ENCODE measurements at regions not wholly inside any gene's neighbourhood (a gene's known extent, or its start where the extent isn't known, plus 50 kb on each side); places are given as distances from the start of the nearest gene placed in this dataset.

DNA sequence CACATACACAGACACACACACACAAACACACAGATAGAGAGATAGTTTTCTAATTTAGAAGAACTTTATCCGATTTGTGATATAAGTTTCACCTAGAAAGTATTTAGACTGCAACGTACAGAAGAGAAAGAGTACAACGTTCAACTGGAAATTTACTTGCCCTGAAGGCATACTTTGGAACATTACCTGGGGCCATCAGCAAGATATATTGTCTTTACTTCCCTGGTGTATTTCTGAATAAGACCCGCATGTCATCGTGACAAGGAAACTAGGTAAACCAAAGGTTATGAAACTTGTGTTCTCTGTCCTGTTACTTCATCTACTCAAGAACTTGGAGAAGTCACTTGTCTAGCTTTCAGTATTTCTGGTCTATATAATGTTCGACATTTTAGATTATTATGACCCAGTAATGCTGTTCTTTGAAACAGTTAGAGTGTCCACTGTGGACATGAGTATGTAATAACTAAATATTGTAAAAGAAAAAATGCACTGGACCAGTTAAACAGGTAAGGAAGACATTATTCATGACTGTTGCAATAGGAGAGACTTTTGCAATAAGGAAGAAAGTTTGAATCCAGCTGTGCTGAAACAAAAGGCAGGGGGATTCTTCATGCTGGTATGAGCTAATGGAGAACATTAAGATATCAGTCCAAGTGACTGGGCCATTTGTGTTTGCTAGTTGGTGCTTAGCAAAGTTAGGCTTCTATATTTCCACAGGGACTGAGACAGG lies 1791.1 kb downstream of the MAT2B start:
- in situ Hi-C loops (cut with MboI; ENCODE audit: low sequenced_read_pairs), result no loop called here

DNA sequence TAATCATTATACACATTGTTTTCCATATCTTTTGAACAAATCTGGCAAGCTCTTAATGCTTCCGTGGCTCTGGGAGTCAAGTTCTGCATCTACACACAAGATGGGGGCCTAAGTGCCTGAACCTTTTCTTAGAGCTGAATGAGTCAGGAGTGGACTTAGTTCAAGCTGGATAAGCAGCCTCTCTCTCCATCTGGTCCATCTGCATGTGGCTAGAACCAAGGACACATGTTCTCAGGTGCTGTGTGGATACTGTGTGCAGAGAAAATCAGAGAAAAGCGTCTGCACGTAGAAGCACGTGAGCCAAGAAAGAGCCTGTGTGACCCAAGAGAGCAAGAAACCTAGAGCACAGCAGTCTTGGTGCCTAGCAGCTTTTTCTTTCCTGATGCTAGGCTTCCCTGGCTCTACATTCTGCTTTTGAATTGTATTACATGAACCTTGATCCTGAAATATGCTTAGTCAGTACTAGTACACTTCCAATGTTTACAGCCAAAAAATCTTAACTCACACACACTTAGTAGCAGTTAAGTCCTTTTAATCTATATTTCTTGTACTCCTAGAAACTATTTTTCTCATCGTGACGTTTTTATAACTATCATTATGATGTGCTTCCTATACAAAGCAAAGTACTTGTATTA lies 1798.9 kb downstream of the MAT2B start:
- in situ Hi-C loops (cut with MboI; ENCODE audit: low sequenced_read_pairs), result no loop called here

DNA sequence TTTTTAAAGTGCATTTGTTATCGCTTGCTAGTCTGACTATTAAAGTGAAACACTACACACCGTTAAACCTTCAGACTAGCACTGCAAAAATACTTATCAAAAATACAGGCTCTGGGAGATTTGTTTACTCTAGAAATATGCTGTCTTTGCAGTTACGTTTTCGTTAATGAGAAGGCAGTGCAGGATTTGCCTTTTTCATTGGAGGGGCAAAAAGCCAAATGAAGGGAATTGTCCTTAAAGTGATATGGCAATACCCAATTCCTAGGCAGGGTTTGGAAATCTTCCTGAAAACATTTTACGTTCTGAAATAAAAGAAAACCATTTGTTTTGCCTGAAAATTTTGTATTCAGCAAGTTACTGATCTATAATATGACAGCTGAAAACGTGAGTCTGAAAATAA lies 1800.2 kb downstream of the MAT2B start:
- in situ Hi-C loops (cut with MboI; ENCODE audit: low sequenced_read_pairs), result no loop called here

DNA sequence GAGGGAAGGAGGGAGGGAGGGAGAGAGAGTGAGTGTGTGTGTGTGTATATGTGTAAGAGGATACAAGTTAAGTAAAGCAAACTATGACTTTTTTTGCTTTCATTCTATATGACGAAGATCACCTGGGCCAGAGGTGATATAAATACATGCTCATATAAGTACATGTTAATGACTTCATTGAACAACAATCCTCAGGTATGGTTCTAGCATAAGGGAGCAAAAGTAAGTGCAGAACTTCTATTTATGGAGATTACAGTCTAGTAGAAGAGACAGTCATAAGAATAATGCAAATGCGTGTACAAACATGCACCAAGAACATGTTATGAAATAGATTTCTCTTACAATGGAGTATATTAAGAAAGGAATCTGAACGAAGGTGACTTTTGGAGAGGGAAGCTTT lies 1804.0 kb downstream of the MAT2B start:
- in situ Hi-C loops (cut with MboI; ENCODE audit: low sequenced_read_pairs), result no loop called here

DNA sequence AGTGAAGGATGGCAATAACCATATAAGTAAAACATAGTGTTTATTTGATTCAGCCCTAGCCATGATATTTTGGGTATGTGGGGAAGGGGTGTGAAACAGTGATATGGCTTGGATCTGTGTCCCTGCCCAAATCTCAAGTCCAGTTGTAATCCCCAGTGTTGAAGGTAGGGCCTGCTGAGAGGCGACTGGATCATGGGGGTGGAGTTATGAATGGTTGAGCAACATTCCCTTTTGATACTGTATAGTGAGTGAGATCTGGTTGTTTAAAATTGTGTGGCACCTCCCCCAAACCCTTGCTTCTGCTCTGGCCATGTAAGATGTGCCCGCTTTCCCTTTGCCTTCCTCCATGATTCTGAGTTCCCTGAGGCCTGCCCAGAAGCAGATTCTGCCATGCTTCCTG lies 1804.6 kb downstream of the MAT2B start:
- in situ Hi-C loops (cut with MboI; ENCODE audit: low sequenced_read_pairs), result no loop called here

DNA sequence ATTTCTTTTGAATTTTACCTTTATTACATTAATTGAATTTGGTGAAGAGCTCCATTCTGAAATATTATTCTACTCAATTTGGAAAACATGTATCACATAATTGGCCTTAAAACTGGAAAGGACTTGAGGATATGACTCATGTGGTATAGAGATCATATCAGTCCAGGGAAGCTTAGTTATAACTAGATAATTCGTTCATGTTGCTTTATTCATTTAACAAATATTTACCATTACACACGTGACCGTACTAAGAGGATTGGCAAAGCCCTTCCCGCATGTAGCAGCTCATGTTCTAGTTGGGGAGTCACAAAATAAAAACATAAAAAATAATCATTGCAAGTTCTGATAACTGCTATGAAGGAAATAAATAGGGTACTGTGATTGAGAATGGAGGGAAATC lies 1816.5 kb downstream of the MAT2B start:
- in situ Hi-C loops (cut with MboI; ENCODE audit: low sequenced_read_pairs), result no loop called here

DNA sequence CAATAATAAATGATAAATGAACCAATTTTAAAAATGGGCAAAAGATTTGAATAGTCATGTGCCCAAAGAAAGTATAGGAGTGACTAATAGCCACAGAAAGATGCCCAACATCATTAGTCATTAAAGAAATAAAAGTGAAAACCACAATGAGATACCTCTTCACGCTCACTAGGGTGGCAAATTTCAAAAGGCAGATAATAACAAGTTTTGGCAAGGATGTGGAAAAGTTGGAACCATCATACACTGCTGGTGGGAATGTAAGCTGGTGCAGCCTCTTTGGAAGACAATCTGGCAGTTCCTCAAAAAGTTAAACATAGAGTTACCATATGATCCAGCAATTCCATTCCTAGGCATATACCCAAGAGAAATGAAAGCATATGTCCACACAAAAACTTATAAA lies 1819.8 kb downstream of the MAT2B start:
- in situ Hi-C loops (cut with MboI; ENCODE audit: low sequenced_read_pairs), result no loop called here

DNA sequence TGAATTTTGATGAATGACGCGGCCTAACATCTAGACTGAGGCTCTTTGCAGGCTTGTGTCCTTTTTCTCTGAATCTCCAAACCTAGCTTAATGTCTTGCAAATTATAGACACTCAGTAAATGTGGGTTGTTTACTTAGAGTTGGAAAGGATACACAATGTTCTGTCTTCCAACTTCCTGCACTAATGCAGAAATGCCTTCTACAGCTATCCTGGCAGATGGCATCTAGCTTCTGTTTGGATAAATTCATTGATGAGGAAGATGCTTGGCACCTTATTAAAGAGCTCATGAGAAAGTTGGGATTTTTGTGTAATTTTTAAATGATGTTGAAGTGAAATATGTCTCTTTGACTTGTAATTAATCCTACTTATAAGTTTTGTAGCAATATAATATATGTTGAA lies 1822.2 kb downstream of the MAT2B start:
- in situ Hi-C loops (cut with MboI; ENCODE audit: low sequenced_read_pairs), result no loop called here

DNA sequence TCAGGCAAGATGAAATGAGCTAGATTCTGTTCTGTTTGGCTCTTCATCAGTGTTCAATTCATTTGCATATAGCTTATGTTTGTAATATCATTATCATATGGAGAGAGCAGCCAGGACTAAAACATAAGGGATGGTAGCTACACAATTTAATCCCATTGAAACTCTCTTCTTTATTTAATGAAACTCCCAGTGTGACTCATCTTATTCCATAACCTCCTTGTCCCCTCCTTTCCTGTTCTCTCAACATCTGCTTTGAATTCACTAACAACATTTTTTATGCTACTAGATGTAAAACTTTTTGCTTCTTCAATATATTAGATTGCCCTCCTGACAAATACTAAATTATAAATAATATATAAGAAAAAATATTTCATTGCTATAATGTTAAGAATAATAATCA lies 1823.4 kb downstream of the MAT2B start:
- in situ Hi-C loops (cut with MboI; ENCODE audit: low sequenced_read_pairs), result no loop called here

DNA sequence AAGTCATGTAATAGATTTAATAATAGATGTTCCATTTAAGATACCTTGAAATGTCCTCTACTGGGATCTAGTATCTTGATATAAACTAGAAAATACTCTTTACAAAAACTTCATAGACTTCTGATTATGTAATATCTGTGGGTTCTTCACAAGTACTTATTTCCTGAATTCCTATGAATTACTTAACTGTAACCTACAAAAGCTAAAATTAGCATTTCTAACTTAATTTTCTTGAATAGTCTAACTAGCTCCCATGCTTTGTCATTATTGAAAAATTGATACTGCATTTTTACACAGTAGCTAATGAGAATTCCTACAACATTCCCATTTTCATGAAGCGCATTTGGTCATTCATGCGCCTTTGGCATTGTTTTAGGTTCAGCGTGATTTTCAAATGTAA lies 1828.2 kb downstream of the MAT2B start:
- in situ Hi-C loops (cut with MboI; ENCODE audit: low sequenced_read_pairs), result no loop called here

DNA sequence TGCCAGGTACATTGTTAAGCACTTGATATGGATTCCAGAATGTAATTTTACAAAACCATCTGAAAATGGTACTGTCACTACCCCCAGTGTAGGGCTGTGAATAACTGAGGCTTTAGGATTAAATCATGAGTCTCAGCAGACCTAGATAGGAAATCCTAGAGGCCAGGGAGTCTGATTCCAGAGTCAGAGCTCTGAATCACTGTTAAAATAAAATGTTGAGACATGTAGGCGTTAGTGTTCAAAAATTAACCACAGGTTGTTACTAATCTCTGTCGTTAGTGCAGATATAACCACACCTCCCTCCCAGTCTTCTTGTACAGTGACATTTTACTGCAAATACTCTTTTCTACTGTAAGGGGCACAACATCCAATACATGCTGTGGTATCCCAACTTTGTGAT lies 1828.8 kb downstream of the MAT2B start:
- in situ Hi-C loops (cut with MboI; ENCODE audit: low sequenced_read_pairs), result no loop called here

DNA sequence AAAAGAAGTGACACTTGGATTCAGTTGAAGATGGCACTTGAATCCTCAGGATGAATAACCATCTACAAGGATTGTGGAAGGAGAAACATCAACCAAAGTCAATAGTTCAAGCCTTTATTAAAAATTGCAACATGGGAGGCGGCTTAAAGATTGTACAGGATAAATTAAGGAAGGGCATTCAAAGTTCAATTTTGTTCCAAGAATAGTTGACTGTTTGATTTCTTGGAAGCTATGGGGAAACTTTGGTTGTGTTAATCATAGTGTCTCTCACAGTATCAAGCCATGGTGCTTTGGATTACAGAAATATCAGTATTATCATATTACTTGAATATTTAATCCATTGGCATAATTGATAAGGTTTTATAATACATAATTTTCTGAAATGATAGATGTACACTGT lies 1844.3 kb downstream of the MAT2B start:
- in situ Hi-C loops (cut with MboI; ENCODE audit: low sequenced_read_pairs), result no loop called here

DNA sequence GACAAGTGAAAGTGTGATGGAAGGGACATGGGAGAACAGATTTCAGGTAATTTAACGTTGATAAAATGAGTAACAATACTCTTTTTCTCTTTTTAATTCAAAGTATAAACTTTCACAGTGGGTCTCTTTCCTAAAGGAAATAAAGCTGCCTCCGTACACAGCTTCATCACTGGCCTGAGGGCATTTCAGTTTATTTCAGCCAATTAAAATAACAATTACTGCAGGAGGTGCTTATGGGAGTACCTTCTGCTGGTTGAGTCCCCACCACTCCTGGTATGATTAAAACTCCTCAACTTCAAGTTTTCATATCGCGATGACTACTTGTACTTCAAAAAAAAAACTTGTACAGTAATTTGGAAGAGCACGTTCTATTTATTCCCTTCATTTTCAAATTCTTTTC lies 1845.9 kb downstream of the MAT2B start:
- in situ Hi-C loops (cut with MboI; ENCODE audit: low sequenced_read_pairs), result no loop called here

DNA sequence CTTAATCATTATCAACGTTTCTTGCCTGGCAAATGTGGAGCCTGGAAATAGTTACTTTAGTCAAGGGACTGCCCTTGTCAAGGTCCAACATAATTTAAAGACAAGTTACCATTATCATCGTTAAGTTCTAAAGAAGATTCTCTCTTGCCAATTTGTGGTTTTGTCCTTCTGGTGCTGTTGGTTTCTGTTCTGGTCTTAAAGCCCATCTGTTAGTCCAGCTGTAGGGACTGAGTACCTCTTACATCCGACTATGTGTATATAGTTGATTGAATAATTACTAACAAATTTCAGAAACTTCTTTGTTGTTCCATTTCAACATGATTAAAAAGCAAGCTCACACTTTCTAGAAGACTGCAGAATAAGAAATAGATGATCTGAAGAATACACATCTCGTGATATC lies 1854.9 kb downstream of the MAT2B start:
- in situ Hi-C loops (cut with MboI; ENCODE audit: low sequenced_read_pairs), result no loop called here

DNA sequence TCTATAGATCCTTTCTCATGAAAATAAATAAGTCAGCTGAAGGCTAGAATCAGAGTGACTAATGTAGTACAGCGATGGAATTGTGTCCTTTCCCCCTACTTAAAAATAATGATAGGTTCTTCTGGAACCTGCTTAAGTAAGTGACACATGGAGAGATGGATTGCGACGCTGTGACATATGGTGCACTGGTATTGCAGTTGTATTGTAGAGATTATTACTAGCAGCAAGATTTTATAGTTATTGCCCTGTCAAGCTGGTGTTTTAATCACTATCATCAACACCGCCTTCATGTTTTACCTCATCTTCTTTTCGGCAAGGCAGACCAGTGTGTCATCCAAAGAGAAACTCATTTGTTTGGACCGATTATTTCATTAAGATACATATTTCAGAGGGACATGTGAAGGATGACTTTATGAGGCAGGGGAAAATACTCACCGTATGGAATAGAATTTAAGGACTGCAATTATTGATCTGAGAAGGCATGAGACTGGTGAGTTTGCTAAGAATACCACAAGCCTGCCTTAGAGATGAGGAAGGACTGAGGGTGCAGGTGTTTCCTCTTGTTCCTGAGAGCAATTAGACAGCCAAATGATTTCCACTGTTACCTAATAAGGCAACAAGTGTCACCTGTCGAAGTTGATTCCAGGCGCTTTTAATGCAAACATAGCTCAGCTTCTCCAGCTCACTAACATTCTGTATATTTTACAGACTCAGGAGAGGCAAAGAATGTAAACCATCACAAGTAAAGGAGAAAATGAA lies 1855.5 kb downstream of the MAT2B start:
- in situ Hi-C loops (cut with MboI; ENCODE audit: low sequenced_read_pairs), result no loop called here

DNA sequence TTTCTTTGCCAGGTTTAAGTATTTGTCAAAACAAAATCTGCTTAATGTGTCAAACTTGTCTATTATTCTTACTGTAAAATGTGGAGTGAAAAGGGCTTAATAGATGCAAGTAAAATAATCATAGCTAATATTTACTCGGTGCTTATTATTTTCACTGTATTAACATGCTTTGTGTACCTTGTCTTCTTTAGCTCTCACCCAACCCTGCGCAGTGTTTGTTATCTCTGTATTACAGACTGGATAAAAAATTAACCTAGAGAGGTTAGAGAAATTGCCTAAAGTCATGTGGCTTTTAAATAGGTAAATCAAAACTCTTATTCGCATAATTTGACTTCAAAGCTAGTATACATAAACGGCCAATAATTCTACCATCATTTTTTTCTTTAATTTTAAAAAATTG lies 1864.8 kb downstream of the MAT2B start:
- in situ Hi-C loops (cut with MboI; ENCODE audit: low sequenced_read_pairs), result no loop called here

DNA sequence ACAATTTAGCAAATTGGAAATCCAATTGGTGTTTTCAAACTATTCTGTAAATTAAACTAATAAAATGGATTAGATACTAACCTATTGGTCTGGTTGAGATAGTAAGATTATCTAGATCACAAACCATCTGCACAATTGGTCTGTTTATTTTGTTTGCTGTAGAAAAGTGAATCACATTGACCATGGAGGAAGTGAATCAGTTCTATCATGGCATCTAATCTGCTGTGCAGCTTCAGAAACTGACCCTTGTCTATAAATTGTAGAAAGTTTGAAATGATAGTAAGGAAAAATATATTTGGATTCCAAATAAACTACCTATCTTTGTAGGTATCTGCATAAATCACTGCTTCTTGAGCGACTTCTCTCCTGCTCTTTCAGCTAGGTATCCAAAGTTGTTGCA lies 1865.4 kb downstream of the MAT2B start:
- in situ Hi-C loops (cut with MboI; ENCODE audit: low sequenced_read_pairs), result no loop called here

DNA sequence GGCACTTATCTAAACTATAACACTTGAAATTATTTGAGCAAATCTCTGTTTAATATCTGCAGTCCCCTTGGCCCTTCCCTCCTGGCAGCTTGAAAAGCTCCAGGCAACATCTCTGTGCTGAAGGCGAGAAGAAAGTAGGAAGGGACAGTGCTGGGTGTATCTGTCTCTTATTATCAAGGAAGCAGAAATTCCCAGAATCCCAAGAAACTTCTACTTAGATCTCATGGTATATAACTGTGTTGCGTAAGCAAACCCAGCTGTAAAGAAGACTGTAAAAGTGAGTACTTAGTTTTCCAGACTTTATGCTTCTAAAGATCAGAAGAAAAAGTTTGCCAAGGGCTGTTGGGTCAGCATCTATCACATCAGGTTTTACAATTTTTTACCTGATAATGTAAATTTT lies 1869.8 kb downstream of the MAT2B start:
- in situ Hi-C loops (cut with MboI; ENCODE audit: low sequenced_read_pairs), result no loop called here

DNA sequence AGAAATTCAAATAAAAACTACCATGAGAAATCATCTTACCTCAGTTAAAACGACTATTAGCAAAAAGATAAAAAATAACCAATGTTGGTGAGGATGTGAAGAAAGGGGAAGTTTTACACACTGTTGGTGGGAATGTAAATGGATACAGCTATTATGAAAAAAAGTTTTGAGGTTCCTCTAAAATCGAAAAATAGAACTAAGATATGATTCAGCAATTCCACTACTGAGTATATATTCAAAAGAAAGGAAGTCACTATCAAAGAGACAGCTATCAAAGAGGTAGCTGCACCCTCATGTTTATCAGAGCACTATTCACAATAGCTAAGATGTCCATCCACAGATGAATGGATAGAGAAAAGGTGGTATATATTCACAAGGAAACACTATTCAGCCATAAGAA lies 1888.4 kb downstream of the MAT2B start:
- in situ Hi-C loops (cut with MboI; ENCODE audit: low sequenced_read_pairs), result no loop called here

DNA sequence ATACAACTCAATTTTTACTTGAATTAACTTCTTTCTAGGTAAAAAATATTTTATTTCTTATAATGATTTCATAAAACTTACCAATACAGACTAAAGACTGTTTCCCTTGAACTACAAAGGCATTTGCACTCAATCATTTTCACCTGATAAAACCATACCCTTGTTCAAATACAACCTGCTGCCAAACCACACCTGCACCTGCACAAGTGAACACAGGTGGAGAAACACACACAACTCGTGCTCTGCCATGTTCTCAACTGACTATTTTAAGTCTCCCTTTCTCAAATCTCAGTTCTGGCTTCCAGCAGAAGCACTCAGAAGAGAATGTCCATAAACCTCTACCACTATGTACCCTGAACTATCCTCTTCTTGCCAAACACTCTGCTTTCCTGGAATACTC lies 1892.1 kb downstream of the MAT2B start:
- in situ Hi-C loops (cut with MboI; ENCODE audit: low sequenced_read_pairs), result no loop called here

DNA sequence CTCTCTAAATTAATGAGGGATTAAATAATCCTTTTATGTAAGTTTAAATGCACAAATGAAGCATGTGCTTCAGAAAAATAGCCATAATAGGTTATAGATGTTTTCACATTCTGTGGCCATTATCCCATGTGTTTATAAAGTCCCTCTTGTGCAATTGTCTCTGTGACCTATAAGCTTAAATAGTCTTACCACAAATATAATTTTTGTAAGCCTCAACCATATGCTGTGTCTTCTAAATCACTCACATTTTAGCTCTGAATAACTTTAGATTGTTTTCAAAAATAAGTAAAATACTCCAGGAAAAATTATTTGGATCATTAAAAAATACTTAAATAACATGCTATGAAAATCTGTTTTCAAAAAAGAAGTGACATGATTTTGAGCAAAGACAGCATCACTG lies 1894.7 kb downstream of the MAT2B start:
- in situ Hi-C loops (cut with MboI; ENCODE audit: low sequenced_read_pairs), result no loop called here

DNA sequence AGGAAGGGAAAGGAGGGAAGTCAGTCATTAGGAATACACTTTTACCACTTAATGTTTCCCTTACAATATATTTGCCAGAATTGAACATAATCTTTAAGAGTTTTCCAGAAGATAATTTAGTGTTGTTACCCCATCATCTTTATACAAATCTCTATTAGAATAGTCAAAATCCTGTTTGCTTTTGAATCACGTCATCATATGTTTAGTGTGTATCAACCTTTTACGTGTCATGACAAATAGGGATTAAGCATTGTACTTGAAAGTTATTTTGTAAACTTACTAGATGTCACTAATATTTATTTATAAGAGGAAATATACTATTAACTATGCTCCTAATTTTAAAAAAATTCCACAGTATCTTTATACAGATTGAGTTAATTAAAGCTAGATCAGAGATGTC lies 1899.5 kb downstream of the MAT2B start:
- in situ Hi-C loops (cut with MboI; ENCODE audit: low sequenced_read_pairs), result no loop called here
